Keratinocyte (primary cell): ENCODE measurements at regions not wholly inside any gene's neighbourhood (a gene's known extent, or its start where the extent isn't known, plus 50 kb on each side); places are given as distances from the start of the nearest gene placed in this dataset.

ENCODE experiments used
- DNase-seq: peaks from one replicate; pipeline ENCODE4 v3.0.0-alpha.2; 2011; ENCODE audit warnings: low read depth, missing footprints, low spot score
- FAIRE-seq: peaks from 2 replicates; lab custom pipeline; 2011; peaks lifted over from hg19 to GRCh38; lab: Jason Lieb, UNC
- H2AFZ ChIP-seq: 2 replicates; pipeline ENCODE4 v1.6.0; 2012; ENCODE audit warnings: low read length, control low read depth, inconsistent platforms; ENCODE audit not compliant: control insufficient read depth
- H3K27ac ChIP-seq: 2 replicates; pipeline ENCODE4 v1.5.1; 2011; ENCODE audit warnings: low read length; ENCODE audit not compliant: control insufficient read depth, insufficient read depth
- H3K27me3 ChIP-seq: 3 replicates; pipeline ENCODE4 v1.6.0; 2011; ENCODE audit warnings: low read length; ENCODE audit not compliant: control insufficient read depth, insufficient read depth; ENCODE audit errors: extremely low read depth
- H3K36me3 ChIP-seq, 2 experiments: 2 replicates in 1 of 2; 3 replicates in 1 of 2; pipeline ENCODE4 v1.5.1; 2011; ENCODE audit warnings: low read length in 2 of 2, mild to moderate bottlenecking in 1 of 2; ENCODE audit not compliant: control insufficient read depth in 2 of 2, insufficient read depth in 2 of 2; ENCODE audit errors: extremely low read depth in 1 of 2
- H3K4me1 ChIP-seq: 3 replicates; pipeline ENCODE4 v1.5.1; 2011; ENCODE audit warnings: low read length; ENCODE audit not compliant: control insufficient read depth, insufficient read depth; ENCODE audit errors: extremely low read depth
- H3K4me2 ChIP-seq: 3 replicates; pipeline ENCODE4 v1.6.0; 2011; ENCODE audit warnings: low read depth, low read length; ENCODE audit not compliant: control insufficient read depth, insufficient read depth; ENCODE audit errors: extremely low read depth
- H3K4me3 ChIP-seq, 3 experiments: fragments of 200-600 bp in 1 of 3; sonication (generic) in 1 of 3; 2 replicates in 2 of 3; 3 replicates in 1 of 3; pipeline ENCODE4 v1.5.1; 2011 to 2016; ENCODE audit warnings: low read length in 3 of 3, mild to moderate bottlenecking in 3 of 3, control low read depth in 2 of 3, inconsistent platforms in 1 of 3, low read depth in 1 of 3, mixed read lengths in 1 of 3, mixed run types in 1 of 3, moderate library complexity in 1 of 3; ENCODE audit not compliant: control insufficient read depth in 2 of 3, insufficient read depth in 2 of 3; ENCODE audit errors: extremely low read depth in 1 of 3
- H3K79me2 ChIP-seq: 2 replicates; pipeline ENCODE4 v1.6.0; 2012; ENCODE audit warnings: low read length; ENCODE audit not compliant: control insufficient read depth, insufficient read depth
- H3K9ac ChIP-seq: 3 replicates; pipeline ENCODE4 v1.6.0; 2011; ENCODE audit warnings: low read length; ENCODE audit not compliant: control insufficient read depth, insufficient read depth; ENCODE audit errors: extremely low read depth
- H3K9me1 ChIP-seq: 3 replicates; pipeline ENCODE4 v1.6.0; 2011; ENCODE audit warnings: low read length; ENCODE audit not compliant: control insufficient read depth, insufficient read depth; ENCODE audit errors: extremely low read depth
- H3K9me3 ChIP-seq: 2 replicates; pipeline ENCODE4 v1.5.1; 2012; ENCODE audit warnings: low read depth, low read length; ENCODE audit not compliant: control insufficient read depth
- H4K20me1 ChIP-seq: 3 replicates; pipeline ENCODE4 v1.6.0; 2011; ENCODE audit warnings: low read length; ENCODE audit not compliant: control insufficient read depth, insufficient read depth; ENCODE audit errors: extremely low read depth
- CTCF ChIP-seq, 3 experiments: IDR thresholded peaks in 1 of 3; conservative IDR thresholded peaks in 1 of 3; optimal IDR thresholded peaks in 1 of 3; 2 replicates in 2 of 3; 3 replicates in 1 of 3; pipeline versions ENCODE3 to v1.5.1; 2011; ENCODE audit warnings: low read length in 3 of 3, mild to moderate bottlenecking in 3 of 3, moderate library complexity in 2 of 3, control low read depth in 1 of 3, inconsistent platforms in 1 of 3; ENCODE audit not compliant: insufficient read depth in 2 of 3; ENCODE audit errors: extremely low read depth in 1 of 3
- EZH2 ChIP-seq: IDR thresholded peaks from one replicate; pipeline ENCODE4 v1.6.1; 2012; ENCODE audit warnings: inconsistent platforms, mild to moderate bottlenecking, low read length, moderate library complexity
- dilution Hi-C: fragments of 300-500 bp; cut with MboI; formaldehyde crosslinking; loops from one replicate; pipeline ENCODE4 v1.7.0; 2020; ENCODE audit warnings: low sequenced_read_pairs; ENCODE audit not compliant: extremely low pct_ligation_motif_present

- Histone ChIP-seq H3K9me3 (no peaks in the 10 kb centered on the region), H3K9ac (no peak overlapping the region), H2AFZ (no peak overlapping the region), H3K27ac (no peak overlapping the region), H4K20me1 (no peaks in the 10 kb centered on the region), H3K4me2 (no peak overlapping the region), H3K9me1 (no peaks in the 10 kb centered on the region), H3K4me1 (no peaks in the 10 kb centered on the region), H3K36me3 (no peaks in the 10 kb centered on the region), H3K79me2 (no peaks in the 10 kb centered on the region), H3K4me3 (no peak overlapping the region), H3K27me3 (no peaks in the 10 kb centered on the region)
- DNase-seq = no peak
- FAIRE-seq = no peak
- dilution Hi-C loops = no loop called here
- no peak for TF ChIP-seq EZH2
- no peak for TF ChIP-seq CTCF (optimal IDR thresholded peaks at IDR 0.05 in 1 of 3, IDR thresholded peaks at IDR 0.05 in 1 of 3, conservative IDR thresholded peaks at IDR 0.05 in 1 of 3; ENCODE audit: extremely low read depth in 1 of 3, insufficient read depth in 2 of 3, low read length in 3 of 3)
Observed at GRCh38 chr5:114208588-114208987, 153.3 kb upstream of the KCNN2 start.

GRCh38 chr5:114210662-114211061, 151.2 kb upstream of the KCNN2 start:
- Histone ChIP-seq H3K4me1 (no peaks in the 10 kb centered on the region), H3K4me2 (no peak overlapping the region), H4K20me1 (no peaks in the 10 kb centered on the region), H2AFZ (no peak overlapping the region), H3K27me3 (no peaks in the 10 kb centered on the region), H3K9me1 (no peaks in the 10 kb centered on the region), H3K36me3 (no peaks in the 10 kb centered on the region), H3K79me2 (no peaks in the 10 kb centered on the region), H3K27ac (no peak overlapping the region), H3K4me3 (no peak overlapping the region), H3K9ac (no peak overlapping the region), H3K9me3 (no peaks in the 10 kb centered on the region)
- no peak for DNase-seq
- TF ChIP-seq EZH2 (no peak), CTCF (optimal IDR thresholded peaks at IDR 0.05 in 1 of 3, IDR thresholded peaks at IDR 0.05 in 1 of 3, conservative IDR thresholded peaks at IDR 0.05 in 1 of 3; ENCODE audit: extremely low read depth in 1 of 3, insufficient read depth in 2 of 3, low read length in 3 of 3) (no peak)
- dilution Hi-C loops = no loop called here
- FAIRE-seq = no peak
